A549 (cell line): ENCODE measurements at regions not wholly inside any gene's neighbourhood (a gene's known extent, or its start where the extent isn't known, plus 50 kb on each side); places are given as distances from the start of the nearest gene placed in this dataset.

ENCODE experiments used
- ATAC-seq, 2 experiments: fragments of 200-7000 bp in 1 of 2; fragments of >200 bp in 1 of 2; cut with Nextera tagmentation in 1 of 2; cut with Tn5 transposase in 1 of 2; 3 replicates each; pipeline versions ENCODE4 v1.8.0 to v1.9.1; 2018 to 2020; ENCODE audit warnings: mild to moderate bottlenecking in 1 of 2, moderate library complexity in 1 of 2
- CTCF ChIA-PET: fragments of 300-600 bp; sonication (Branson Sonifier 250); formaldehyde crosslinking; extraction: SDS; loops from one replicate; lab custom pipeline; 2021; ENCODE audit warnings: antibody characterized with exemption, inconsistent platforms; lab: Yijun Ruan, JAX
- POLR2A ChIA-PET: fragments of 350-600 bp; formaldehyde crosslinking; extraction: SDS; loops from one replicate; lab custom pipeline; 2021; ENCODE audit warnings: antibody characterized with exemption, inconsistent platforms; lab: Yijun Ruan, JAX
- DNase-seq, 2 experiments: peaks; one replicate each; pipeline versions ENCODE4 v3.0.0 to v3.0.0-alpha.2; 2011 to 2016; ENCODE audit warnings: low read depth in 1 of 2, low spot score in 1 of 2
- FAIRE-seq: peaks from 2 replicates; lab custom pipeline; 2011; peaks lifted over from hg19 to GRCh38; lab: Jason Lieb, UNC
- H3K27ac ChIP-seq, 2 experiments: fragments of >200 bp; sonication (Bioruptor Twin); formaldehyde crosslinking; 3 replicates each; pipeline ENCODE4 v1.5.1; 2016 to 2017
- H3K4me1 ChIP-seq: fragments of >200 bp; sonication (Bioruptor Twin); formaldehyde crosslinking; 3 replicates; pipeline ENCODE4 v1.6.1; 2016
- H3K4me2 ChIP-seq: fragments of >200 bp; sonication (Bioruptor Twin); formaldehyde crosslinking; 3 replicates; pipeline ENCODE4 v1.6.1; 2016
- H3K4me3 ChIP-seq: fragments of >200 bp; sonication (Bioruptor Twin); formaldehyde crosslinking; 3 replicates; pipeline ENCODE4 v1.5.1; 2016
- H3K9me3 ChIP-seq: fragments of >200 bp; sonication (Bioruptor Twin); formaldehyde crosslinking; 3 replicates; pipeline ENCODE4 v1.6.1; 2016
- CBX2 ChIP-seq: fragments of 200-600 bp; sonication (generic); IDR thresholded peaks from 2 replicates; pipeline ENCODE4 v1.6.1; 2016; ENCODE audit warnings: low read depth, mild to moderate bottlenecking, borderline replicate concordance
- CBX8 ChIP-seq: fragments of 200-600 bp; sonication (generic); IDR thresholded peaks from 2 replicates; pipeline ENCODE4 v1.6.1; 2016
- EHMT2 ChIP-seq: fragments of 200-600 bp; sonication (generic); IDR thresholded peaks from 2 replicates; pipeline ENCODE4 v1.6.1; 2016; ENCODE audit warnings: antibody characterized with exemption, low read depth, mild to moderate bottlenecking, moderate library complexity
- ESRRA ChIP-seq: fragments of 150-350 bp; IDR thresholded peaks from 2 replicates; pipeline ENCODE4 v1.6.1; 2014; ENCODE audit warnings: mild to moderate bottlenecking, low read length, borderline replicate concordance
- GATA3 ChIP-seq: IDR thresholded peaks from 2 replicates; pipeline ENCODE4 v1.6.1; 2012; ENCODE audit warnings: borderline replicate concordance
- HEYL ChIP-seq: fragments of 250-450 bp; sonication (Bioruptor Pico); IDR thresholded peaks from 2 replicates; pipeline ENCODE4 v1.8.0; 2021; ENCODE audit warnings: mild to moderate bottlenecking, moderate library complexity
- HOXB5 ChIP-seq: fragments of 250-450 bp; sonication (Bioruptor Pico); IDR thresholded peaks from 2 replicates; pipeline ENCODE4 v1.5.0; 2020; ENCODE audit warnings: mild to moderate bottlenecking, moderate library complexity
- KDM5A ChIP-seq: fragments of 200-600 bp; sonication (generic); IDR thresholded peaks from 2 replicates; pipeline ENCODE4 v1.6.1; 2016; ENCODE audit warnings: antibody characterized with exemption, mild to moderate bottlenecking
- MAFK ChIP-seq: fragments of 450-650 bp; IDR thresholded peaks from 2 replicates; pipeline ENCODE4 v1.6.1; 2014; ENCODE audit not compliant: partially characterized antibody
- POLR2AphosphoS2 ChIP-seq: conservative IDR thresholded peaks from 2 replicates; pipeline ENCODE4 v1.6.1; 2012; ENCODE audit warnings: low read length, improper control_type of control experiment, inconsistent platforms
- RCOR1 ChIP-seq: fragments of 150-350 bp; IDR thresholded peaks from 2 replicates; pipeline ENCODE4 v1.6.1; 2014; ENCODE audit warnings: antibody characterized with exemption, low read length, low read depth
- RFX5 ChIP-seq: fragments of 450-650 bp; IDR thresholded peaks from 2 replicates; pipeline ENCODE4 v1.7.1; 2014; ENCODE audit warnings: antibody characterized with exemption, mild to moderate bottlenecking, moderate library complexity
- RNF2 ChIP-seq: fragments of 200-600 bp; sonication (generic); IDR thresholded peaks from 2 replicates; pipeline ENCODE4 v1.6.1; 2016; ENCODE audit warnings: low read depth, mild to moderate bottlenecking, antibody characterized with exemption, moderate library complexity, borderline replicate concordance
- TP53 ChIP-seq: fragments of 250-450 bp; sonication (Bioruptor Pico); IDR thresholded peaks from 2 replicates; pipeline ENCODE4 v1.5.0; 2021; ENCODE audit warnings: mild to moderate bottlenecking, moderate library complexity
- ZC3H11A ChIP-seq: fragments of 450-650 bp; IDR thresholded peaks from 2 replicates; pipeline ENCODE4 v1.6.1; 2014; ENCODE audit warnings: antibody characterized with exemption, mild to moderate bottlenecking
- ZFP36 ChIP-seq: fragments of 450-650 bp; IDR thresholded peaks from 2 replicates; pipeline ENCODE4 v1.6.1; 2014; ENCODE audit warnings: borderline replicate concordance; ENCODE audit not compliant: partially characterized antibody
- ZNF302 ChIP-seq: fragments of 250-450 bp; sonication (Bioruptor Pico); IDR thresholded peaks from 2 replicates; pipeline ENCODE4 v1.9.0; 2021; ENCODE audit warnings: inconsistent platforms, mild to moderate bottlenecking, moderate library complexity
- WGBS: methylation state at CpG from one replicate; pipeline ENCODE4 v1.1.6; 2017; ENCODE audit errors: missing lambda C conversion rate; 5-methylcytosine and 5-hydroxymethylcytosine counted together
- TF ChIP-seq, protein P1 (sequence below): fragments of 250-450 bp; sonication (Bioruptor Pico); IDR thresholded peaks from 2 replicates; pipeline ENCODE4 v1.5.0; 2020; ENCODE audit warnings: low read depth, mild to moderate bottlenecking, moderate library complexity
- TF ChIP-seq, protein P2 (sequence below): fragments of 250-450 bp; sonication (Bioruptor Pico); IDR thresholded peaks from 2 replicates; pipeline ENCODE4 v1.5.0; 2021; ENCODE audit warnings: mild to moderate bottlenecking, moderate library complexity, borderline replicate concordance
- TF ChIP-seq, protein P3 (sequence below): fragments of 150-350 bp; IDR thresholded peaks from 2 replicates; pipeline ENCODE4 v1.6.1; 2014; ENCODE audit warnings: low read depth, mild to moderate bottlenecking, low read length
- TF ChIP-seq, protein P4 (sequence below): fragments of 450-650 bp; IDR thresholded peaks from 2 replicates; pipeline ENCODE4 v1.6.1; 2014; ENCODE audit warnings: antibody characterized with exemption
- TF ChIP-seq, protein P5 (sequence below): fragments of >200 bp; sonication (Bioruptor Twin); formaldehyde crosslinking; IDR thresholded peaks from 2 replicates; pipeline ENCODE4 v1.6.1; 2016
- TF ChIP-seq, protein P6 (sequence below): IDR thresholded peaks from 2 replicates; pipeline ENCODE4 v1.6.1; 2012

DNA sequence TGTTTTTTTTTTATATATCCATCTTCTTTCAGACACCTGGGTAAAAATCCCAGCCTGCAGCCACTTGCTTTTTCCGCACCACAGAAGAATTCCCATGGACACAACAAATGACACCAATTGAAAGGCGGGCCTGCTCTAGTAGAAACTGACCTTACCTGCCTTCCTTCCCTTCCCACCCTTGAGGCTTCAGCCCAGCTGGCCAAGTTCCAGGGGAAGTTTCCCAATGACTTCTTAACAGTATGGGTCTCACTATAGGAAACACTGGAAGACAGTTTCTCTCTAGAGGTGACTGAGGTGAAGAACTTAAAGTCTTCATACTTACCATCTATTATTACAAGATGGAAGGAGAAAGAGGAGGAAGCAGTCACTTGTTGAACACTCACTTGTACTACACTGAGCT is 714.2 kb upstream of the NR2F2 start:
- Histone ChIP-seq H3K4me1 (no peaks in the 10 kb centered on the region), H3K4me2 (no peak overlapping the region), H3K27ac (no peak overlapping the region), H3K4me3 (no peak overlapping the region), H3K9me3 (no peaks in the 10 kb centered on the region)
- no peak for DNase-seq
- no peak for ATAC-seq
- no peak for TF ChIP-seq POLR2AphosphoS2
- no peak for TF ChIP-seq EHMT2
- no peak for TF ChIP-seq CBX8
- TF ChIP-seq, protein P1, sequence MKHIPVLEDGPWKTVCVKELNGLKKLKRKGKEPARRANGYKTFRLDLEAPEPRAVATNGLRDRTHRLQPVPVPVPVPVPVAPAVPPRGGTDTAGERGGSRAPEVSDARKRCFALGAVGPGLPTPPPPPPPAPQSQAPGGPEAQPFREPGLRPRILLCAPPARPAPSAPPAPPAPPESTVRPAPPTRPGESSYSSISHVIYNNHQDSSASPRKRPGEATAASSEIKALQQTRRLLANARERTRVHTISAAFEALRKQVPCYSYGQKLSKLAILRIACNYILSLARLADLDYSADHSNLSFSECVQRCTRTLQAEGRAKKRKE, result no peak
- no peak for TF ChIP-seq ZFP36
- TF ChIP-seq RCOR1, result no peak
- TF ChIP-seq TP53, result no peak
- TF ChIP-seq KDM5A, result no peak
- TF ChIP-seq RNF2, result no peak
- no peak for TF ChIP-seq MAFK
- TF ChIP-seq GATA3, result no peak
- TF ChIP-seq HOXB5, result no peak
- TF ChIP-seq, protein P2, sequence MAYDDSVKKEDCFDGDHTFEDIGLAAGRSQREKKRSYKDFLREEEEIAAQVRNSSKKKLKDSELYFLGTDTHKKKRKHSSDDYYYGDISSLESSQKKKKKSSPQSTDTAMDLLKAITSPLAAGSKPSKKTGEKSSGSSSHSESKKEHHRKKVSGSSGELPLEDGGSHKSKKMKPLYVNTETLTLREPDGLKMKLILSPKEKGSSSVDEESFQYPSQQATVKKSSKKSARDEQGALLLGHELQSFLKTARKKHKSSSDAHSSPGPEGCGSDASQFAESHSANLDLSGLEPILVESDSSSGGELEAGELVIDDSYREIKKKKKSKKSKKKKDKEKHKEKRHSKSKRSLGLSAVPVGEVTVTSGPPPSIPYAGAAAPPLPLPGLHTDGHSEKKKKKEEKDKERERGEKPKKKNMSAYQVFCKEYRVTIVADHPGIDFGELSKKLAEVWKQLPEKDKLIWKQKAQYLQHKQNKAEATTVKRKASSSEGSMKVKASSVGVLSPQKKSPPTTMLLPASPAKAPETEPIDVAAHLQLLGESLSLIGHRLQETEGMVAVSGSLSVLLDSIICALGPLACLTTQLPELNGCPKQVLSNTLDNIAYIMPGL, result no peak
- TF ChIP-seq ESRRA, result no peak
- TF ChIP-seq, protein P3, sequence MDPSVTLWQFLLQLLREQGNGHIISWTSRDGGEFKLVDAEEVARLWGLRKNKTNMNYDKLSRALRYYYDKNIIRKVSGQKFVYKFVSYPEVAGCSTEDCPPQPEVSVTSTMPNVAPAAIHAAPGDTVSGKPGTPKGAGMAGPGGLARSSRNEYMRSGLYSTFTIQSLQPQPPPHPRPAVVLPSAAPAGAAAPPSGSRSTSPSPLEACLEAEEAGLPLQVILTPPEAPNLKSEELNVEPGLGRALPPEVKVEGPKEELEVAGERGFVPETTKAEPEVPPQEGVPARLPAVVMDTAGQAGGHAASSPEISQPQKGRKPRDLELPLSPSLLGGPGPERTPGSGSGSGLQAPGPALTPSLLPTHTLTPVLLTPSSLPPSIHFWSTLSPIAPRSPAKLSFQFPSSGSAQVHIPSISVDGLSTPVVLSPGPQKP, result no peak
- TF ChIP-seq ZC3H11A, result no peak
- TF ChIP-seq ZNF302 (CRISPR knock-in tag), result no peak
- TF ChIP-seq, protein P4, sequence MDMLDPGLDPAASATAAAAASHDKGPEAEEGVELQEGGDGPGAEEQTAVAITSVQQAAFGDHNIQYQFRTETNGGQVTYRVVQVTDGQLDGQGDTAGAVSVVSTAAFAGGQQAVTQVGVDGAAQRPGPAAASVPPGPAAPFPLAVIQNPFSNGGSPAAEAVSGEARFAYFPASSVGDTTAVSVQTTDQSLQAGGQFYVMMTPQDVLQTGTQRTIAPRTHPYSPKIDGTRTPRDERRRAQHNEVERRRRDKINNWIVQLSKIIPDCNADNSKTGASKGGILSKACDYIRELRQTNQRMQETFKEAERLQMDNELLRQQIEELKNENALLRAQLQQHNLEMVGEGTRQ, result no peak
- TF ChIP-seq, protein P5, sequence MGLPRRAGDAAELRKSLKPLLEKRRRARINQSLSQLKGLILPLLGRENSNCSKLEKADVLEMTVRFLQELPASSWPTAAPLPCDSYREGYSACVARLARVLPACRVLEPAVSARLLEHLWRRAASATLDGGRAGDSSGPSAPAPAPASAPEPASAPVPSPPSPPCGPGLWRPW, result no peak
- FAIRE-seq, result no peak
- 62% methylated on average over 2 of the region's 2 CpGs for WGBS
- ChIA-PET POLR2A (no interaction called here), CTCF (no interaction called here)

DNA sequence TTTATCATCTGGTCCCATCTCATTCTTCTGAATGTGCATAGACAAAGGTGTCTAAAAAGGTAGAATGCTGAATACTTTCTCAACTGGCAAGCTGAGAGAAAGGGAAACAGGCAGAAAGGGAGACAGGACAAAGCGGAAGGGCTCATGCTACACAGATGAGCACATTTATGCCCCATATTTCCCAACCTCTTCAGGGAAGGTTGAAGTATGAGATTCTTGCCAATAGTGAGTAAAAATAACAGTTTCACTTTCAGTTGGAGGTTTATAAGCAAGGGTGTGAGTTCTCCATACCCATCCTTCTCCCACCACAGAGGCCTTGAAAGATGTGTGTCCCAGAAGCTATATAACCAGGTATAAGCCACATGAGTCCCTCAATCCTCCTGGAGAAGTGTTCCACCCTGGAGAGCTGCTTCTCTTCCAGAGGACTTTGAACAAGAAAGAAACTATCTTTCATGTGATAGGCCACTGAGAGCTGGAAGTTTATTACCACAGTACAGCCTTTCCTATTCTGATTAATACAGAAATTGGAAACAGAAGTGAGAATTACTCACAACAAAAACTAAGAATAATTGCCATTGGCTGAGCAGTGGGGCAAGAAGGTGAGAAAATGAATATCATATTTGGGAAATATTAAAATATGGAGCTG is 709.4 kb upstream of the NR2F2 start:
- Histone ChIP-seq H3K4me2 (no peak overlapping the region), H3K27ac (no peak overlapping the region), H3K4me1 (no peaks in the 10 kb centered on the region), H3K4me3 (no peak overlapping the region), H3K9me3 (no peaks in the 10 kb centered on the region)
- no peak for ATAC-seq
- FAIRE-seq, result no peak
- WGBS, result 68% methylated on average over 1 of the region's 1 CpG
- CTCF ChIA-PET, result no interaction called here
- no peak for DNase-seq
- TF ChIP-seq, protein P1, result no peak
- TF ChIP-seq CBX2, result no peak
- TF ChIP-seq RFX5, result no peak
- TF ChIP-seq, protein P6, sequence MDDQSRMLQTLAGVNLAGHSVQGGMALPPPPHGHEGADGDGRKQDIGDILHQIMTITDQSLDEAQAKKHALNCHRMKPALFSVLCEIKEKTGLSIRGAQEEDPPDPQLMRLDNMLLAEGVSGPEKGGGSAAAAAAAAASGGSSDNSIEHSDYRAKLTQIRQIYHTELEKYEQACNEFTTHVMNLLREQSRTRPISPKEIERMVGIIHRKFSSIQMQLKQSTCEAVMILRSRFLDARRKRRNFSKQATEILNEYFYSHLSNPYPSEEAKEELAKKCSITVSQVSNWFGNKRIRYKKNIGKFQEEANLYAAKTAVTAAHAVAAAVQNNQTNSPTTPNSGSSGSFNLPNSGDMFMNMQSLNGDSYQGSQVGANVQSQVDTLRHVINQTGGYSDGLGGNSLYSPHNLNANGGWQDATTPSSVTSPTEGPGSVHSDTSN, result no peak
- TF ChIP-seq RNF2, result no peak
- TF ChIP-seq, protein P3, result no peak
- TF ChIP-seq, protein P4, result no peak
- no peak for TF ChIP-seq HEYL (CRISPR knock-in tag)
- POLR2A ChIA-PET, result no interaction called here
